Adrenal gland (tissue), 9 donors: ENCODE measurements at regions not wholly inside any gene's neighbourhood (a gene's known extent, or its start where the extent isn't known, plus 50 kb on each side); places are given as distances from the start of the nearest gene placed in this dataset.

Experiments used
- DNase-seq, 7 donors: peaks; one replicate each; pipeline ENCODE4 v3.0.0-alpha.2; 2019 to 2020
- H3K27ac ChIP-seq, 5 donors: fragments of 200-600 bp; sonication (generic) in 4 of 5; 1 replicate in 3 of 5; 2 replicates in 2 of 5; pipeline versions ENCODE4 v1.5.1 to v1.8.0; 2016 to 2020; ENCODE audit warnings: mild to moderate bottlenecking in 1 of 5
- H3K27me3 ChIP-seq: fragments of 200-600 bp; 2 replicates; pipeline ENCODE4 v1.8.0; 2021
- H3K36me3 ChIP-seq, 2 donors: fragments of 200-600 bp; replicated peaks in 1 of 2; 1 replicate in 1 of 2; 2 replicates in 1 of 2; pipeline versions ENCODE4 v1.5.1 to v1.8.0; 2018 to 2022
- H3K4me1 ChIP-seq, 2 donors: fragments of 200-600 bp; replicated peaks in 1 of 2; 1 replicate in 1 of 2; 2 replicates in 1 of 2; pipeline versions ENCODE4 v1.5.1 to v1.8.0; 2018 to 2021
- H3K4me3 ChIP-seq, 4 donors: fragments of 200-600 bp; sonication (generic) in 3 of 4; one replicate each; pipeline ENCODE4 v1.5.1; 2016 to 2018
- H3K9me3 ChIP-seq, 3 donors: fragments of 200-600 bp; sonication (generic) in 1 of 3; replicated peaks in 1 of 3; 1 replicate in 2 of 3; 2 replicates in 1 of 3; pipeline versions ENCODE4 v1.5.1 to v1.8.0; 2016 to 2021
- CTCF ChIP-seq, 6 experiments: fragments of 450-650 bp in 4 of 6; fragments of 200-600 bp in 2 of 6; sonication (generic) in 1 of 6; IDR thresholded peaks; 1 replicate in 5 of 6; 2 replicates in 1 of 6; pipeline versions ENCODE4 v1.5.1 to v1.8.0; 2016 to 2021; ENCODE audit warnings: antibody characterized with exemption in 6 of 6, mild to moderate bottlenecking in 2 of 6, moderate library complexity in 1 of 6
- POLR2A ChIP-seq, 2 donors: fragments of 450-650 bp; IDR thresholded peaks; one replicate each; pipeline ENCODE4 v1.6.1; 2017; ENCODE audit warnings: antibody characterized with exemption in 2 of 2, mild to moderate bottlenecking in 2 of 2, moderate library complexity in 1 of 2
- WGBS, 4 donors: extraction: QIAGEN DNeasy Blood & Tissue Kit in 2 of 4; methylation state at CpG; one replicate each; pipeline versions ENCODE4 v1.1.5 to v1.1.7; 2013 to 2017; 5-methylcytosine and 5-hydroxymethylcytosine counted together
- intact Hi-C, 2 donors: fragments of 100-400 bp; cut with DNase I; formaldehyde crosslinking; loops; one replicate each; pipeline versions ENCODE4 v1.14.1 to v1.15.0; 2022 to 2023
- donor health status: healthy with polysubstance abuse.
- donor health status: Bipolar disorder and iron deficiency.
- donor health status: DM: yes; HTN: yes; CAD: no.
- donor health status: DM: no; HTN: no; CAD: no.
- donor health status: DM: no; HTN: no; CAD: no.

- no peaks in the 10 kb centered on the region for H3K9me3 ChIP-seq
- TF ChIP-seq POLR2A (IDR thresholded peaks at IDR 0.05): no peak
- TF ChIP-seq CTCF (IDR thresholded peaks at IDR 0.05): no peak
- intact Hi-C loops: no loop called here
- WGBS, 4 donors: 23 to 42% (median 34%) methylated on average over 3 of the region's 3 CpGs
- no peaks in the 10 kb centered on the region for H3K4me1 ChIP-seq
- no peaks in the 10 kb centered on the region for H3K36me3 ChIP-seq
- no peak for DNase-seq
- no peak overlapping the region for H3K4me3 ChIP-seq
- no peak overlapping the region for H3K27ac ChIP-seq
- H3K27me3 ChIP-seq: no peaks in the 10 kb centered on the region
Measured at GRCh38 chr6:91167846-91168245, 581.0 kb upstream of the MAP3K7 start.

- Histone ChIP-seq H3K9me3 (no peaks in the 10 kb centered on the region), H3K27ac (no peak overlapping the region), H3K4me3 (no peak overlapping the region), H3K4me1 (no peaks in the 10 kb centered on the region), H3K27me3 (no peaks in the 10 kb centered on the region), H3K36me3 (no peaks in the 10 kb centered on the region)
- WGBS, 4 donors: 78 to 88% (median 83%) methylated on average over 11 of the region's 11 CpGs
- DNase-seq: no peak
- TF ChIP-seq POLR2A (IDR thresholded peaks at IDR 0.05) (no peak), CTCF (IDR thresholded peaks at IDR 0.05) (no peak)
- intact Hi-C loops: no loop called here
Measured at GRCh38 chr6:91166271-91167046, 579.6 kb upstream of the MAP3K7 start.

- Histone ChIP-seq H3K36me3 (no peaks in the 10 kb centered on the region), H3K27me3 (no peaks in the 10 kb centered on the region)
Measured at GRCh38 chr6:91164105-91164504, 577.2 kb upstream of the MAP3K7 start.

GRCh38 chr6:91161246-91161645 lies 574.4 kb upstream of the MAP3K7 start:
- H3K9me3 ChIP-seq: no peaks in the 10 kb centered on the region
- TF ChIP-seq CTCF (IDR thresholded peaks at IDR 0.05) (no peak), POLR2A (IDR thresholded peaks at IDR 0.05) (no peak)
- no peaks in the 10 kb centered on the region for H3K36me3 ChIP-seq
- 78 to 87% (median 80%) methylated on average over 7 of the region's 7 CpGs for WGBS, 4 donors
- H3K27me3 ChIP-seq: no peaks in the 10 kb centered on the region
- no peak overlapping the region for H3K27ac ChIP-seq
- intact Hi-C loops: no loop called here
- DNase-seq: no peak
- H3K4me1 ChIP-seq: no peaks in the 10 kb centered on the region
- no peak overlapping the region for H3K4me3 ChIP-seq

More at GRCh38 chr6:91164105-91164504, 577.2 kb upstream of the MAP3K7 start:
- intact Hi-C loops: no loop called here
- Histone ChIP-seq H3K4me3 (no peak overlapping the region), H3K4me1 (no peaks in the 10 kb centered on the region), H3K27ac (no peak overlapping the region), H3K9me3 (no peaks in the 10 kb centered on the region)
- 82 to 89% (median 86%) methylated on average over 7 of the region's 7 CpGs for WGBS, 4 donors
- TF ChIP-seq CTCF (IDR thresholded peaks at IDR 0.05) (no peak), POLR2A (IDR thresholded peaks at IDR 0.05) (no peak)
- DNase-seq: no peak
